ENCODE measurements at regions not wholly inside any gene's neighbourhood (a gene's known extent, or its start where the extent isn't known, plus 50 kb on each side); places are given as distances from the start of the nearest gene placed in this dataset.

- DNase-seq = no peak
These were observed 180.8 kb upstream of the CCDC179 start for GRCh38 chr11:23041001-23041503.

DNA sequence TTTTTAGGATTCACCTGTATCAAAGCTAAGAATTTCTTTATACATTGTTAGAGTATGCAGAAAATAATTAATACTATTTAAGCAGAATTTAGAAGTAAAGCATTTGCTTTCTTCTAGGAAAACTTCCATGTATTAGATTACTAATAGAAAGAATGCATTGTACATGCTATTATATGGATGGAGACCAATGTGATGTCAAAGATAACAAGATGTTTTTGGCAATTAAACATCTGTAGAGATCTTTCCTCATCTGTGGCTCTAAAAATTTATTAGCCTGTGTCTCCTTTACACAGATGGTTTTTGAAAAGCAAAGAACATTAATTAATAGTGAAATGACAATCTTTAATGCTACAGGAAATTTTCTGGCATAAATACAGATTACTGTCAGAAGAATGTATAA lies 198.4 kb upstream of the CCDC179 start:
- no peak for DNase-seq

- no peak for DNase-seq
These were observed 203.0 kb upstream of the CCDC179 start for GRCh38 chr11:23063276-23063675.

GRCh38 chr11:23078289-23078971 lies 218.2 kb upstream of the CCDC179 start:
- peak; percentile 86 for DNase-seq

DNA sequence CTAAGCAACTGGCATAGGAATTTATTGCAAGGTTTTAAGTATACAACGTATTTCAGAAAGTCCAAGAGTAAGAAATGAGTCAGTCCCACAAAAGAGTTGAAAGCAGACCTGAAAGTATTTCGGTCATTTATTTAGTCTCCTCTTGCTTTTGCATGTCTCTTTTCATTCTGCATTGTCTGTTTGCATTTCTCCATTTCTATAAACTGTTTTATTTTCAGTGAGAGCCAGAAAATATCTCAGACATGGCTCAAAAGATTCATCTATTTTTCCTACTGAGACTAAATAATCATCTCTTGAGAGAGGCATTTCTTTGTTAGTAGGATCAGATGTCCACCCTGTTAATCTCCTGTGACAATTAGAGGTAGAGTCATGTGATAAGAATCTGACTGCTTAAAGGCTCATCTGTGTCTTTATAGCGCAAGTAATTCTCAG lies 219.1 kb upstream of the CCDC179 start:
- peak; percentile 74 for DNase-seq

DNA sequence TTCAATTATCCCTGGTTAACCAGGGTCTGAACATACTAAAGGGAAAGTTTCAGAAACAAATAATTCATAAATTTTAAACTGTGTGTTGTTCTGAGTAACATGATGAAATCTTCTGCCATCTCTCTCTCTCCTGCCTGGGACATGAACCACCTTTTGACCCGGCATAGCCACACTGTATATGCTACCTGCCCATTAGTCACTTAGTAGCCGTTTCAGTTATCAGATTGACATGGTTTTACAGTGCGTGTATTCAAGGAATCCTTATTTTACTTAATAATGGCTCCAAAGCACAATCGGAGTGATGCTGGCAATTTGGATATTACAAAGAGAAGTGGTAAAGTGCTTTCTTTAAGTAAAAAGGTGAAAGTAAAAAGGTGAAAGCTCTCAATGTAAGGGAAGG lies 227.1 kb upstream of the CCDC179 start:
- no peak for DNase-seq

DNA sequence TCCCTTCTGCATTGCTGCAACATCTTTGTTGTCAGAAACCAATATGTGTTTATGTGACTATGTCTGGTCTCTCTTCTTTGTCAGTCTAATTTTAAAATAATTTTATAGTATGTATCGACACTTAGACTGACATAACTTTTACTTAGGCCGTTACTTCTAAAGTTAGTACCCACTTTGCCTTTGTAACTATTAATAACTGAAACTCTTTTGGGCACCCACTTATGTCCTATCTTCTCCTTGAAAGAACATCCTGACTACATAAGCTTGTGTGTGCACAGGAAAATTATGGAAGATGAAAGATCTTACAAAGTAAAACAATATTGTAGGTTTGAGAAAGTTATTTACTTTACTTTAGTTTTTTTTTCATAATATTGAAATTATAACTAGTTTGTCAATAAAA lies 230.4 kb upstream of the CCDC179 start:
- DNase-seq = no peak

- DNase-seq = no peak
These were observed 235.4 kb upstream of the CCDC179 start for GRCh38 chr11:23095650-23096189.

- no peak for DNase-seq
These were observed 237.6 kb upstream of the CCDC179 start for GRCh38 chr11:23097891-23098290.

DNA sequence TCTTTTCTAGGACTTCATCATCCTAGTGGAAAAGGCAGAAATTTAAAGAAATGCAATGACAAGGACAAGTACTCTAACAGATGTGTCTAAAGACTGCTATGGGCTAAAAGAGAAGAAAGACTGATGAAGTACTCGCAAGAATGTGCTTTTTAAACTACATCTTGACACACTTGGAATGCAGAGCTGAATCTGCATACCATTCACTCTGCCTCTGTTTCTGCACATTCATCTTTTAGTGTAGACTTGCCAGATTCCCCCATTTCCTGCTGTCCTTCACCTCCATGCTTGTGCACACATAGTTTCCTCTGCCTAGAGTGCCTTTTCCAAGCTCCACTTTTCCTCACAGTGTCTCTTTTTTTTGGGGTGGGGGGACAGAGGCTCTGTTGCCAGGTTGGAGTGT lies 239.0 kb upstream of the CCDC179 start:
- peak; percentile 67 for DNase-seq

GRCh38 chr11:23100726-23101125 lies 240.5 kb upstream of the CCDC179 start:
- DNase-seq = peak; percentile 72

DNA sequence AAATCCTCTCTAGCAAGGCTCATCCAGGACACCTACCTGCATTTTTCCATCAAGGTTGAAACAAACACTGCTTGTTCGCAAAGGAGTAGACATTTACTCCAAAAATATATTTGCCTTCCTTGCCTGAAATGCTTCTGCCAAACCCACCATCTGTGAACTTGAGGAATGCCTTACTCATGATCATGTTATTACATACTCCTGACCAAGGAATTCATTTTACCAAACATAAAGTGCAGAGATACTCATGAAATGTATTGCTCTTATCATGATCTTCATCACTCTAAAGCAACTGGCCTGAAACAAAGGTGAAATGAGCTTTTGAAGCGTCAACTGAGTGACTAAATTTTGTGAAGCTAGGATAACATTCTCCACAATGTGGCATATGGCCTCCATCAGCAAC lies 243.1 kb upstream of the CCDC179 start:
- DNase-seq = peak; percentile 72

DNA sequence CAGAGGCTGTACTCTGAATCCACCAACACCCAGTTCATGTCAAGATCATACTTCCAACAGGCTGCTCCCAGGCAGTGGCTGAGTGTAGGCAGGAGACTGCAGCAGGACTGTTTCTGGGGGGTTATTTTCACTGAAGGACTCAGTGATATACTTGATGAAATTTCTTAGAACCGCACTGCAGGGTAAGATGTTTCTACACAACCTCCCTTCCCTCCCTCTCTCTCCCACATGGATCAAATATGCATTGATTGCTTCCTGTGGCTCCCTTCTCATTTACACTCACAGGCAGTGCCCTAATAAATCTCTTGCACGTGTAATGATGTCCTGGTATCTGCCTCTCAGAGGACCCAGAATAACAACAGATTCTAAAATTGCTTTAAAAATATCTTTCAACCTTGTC lies 251.3 kb upstream of the CCDC179 start:
- DNase-seq = peak; percentile 16

- DNase-seq = no peak
These were observed 252.1 kb upstream of the CCDC179 start for GRCh38 chr11:23112390-23112789.

GRCh38 chr11:23112987-23113886 lies 253.0 kb upstream of the CCDC179 start:
- DNase-seq = peak; percentile 56

GRCh38 chr11:23113887-23114216 lies 253.6 kb upstream of the CCDC179 start:
- no peak for DNase-seq

GRCh38 chr11:23123753-23124152 lies 263.5 kb upstream of the CCDC179 start:
- peak; percentile 49 for DNase-seq

GRCh38 chr11:23124249-23124648 lies 264.0 kb upstream of the CCDC179 start:
- DNase-seq = no peak

DNA sequence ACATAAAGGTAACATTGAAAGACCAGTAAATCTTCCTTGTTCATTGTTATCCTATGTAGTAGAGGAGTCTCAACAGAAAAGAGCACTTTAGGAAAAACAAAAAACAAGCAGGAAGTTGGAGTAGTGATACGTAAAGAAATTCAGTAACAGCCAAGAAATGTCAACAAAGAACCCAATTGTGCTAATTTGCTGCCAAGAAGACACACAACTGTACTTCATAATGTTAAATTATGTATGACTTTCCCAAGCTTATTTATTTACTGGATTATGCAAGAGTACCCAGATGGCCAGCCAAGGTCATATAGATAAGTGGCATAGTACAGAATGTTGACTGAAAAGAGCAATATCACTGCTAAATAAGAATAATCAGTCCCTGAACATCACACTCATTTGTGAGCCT lies 264.7 kb upstream of the CCDC179 start:
- no peak for DNase-seq

DNA sequence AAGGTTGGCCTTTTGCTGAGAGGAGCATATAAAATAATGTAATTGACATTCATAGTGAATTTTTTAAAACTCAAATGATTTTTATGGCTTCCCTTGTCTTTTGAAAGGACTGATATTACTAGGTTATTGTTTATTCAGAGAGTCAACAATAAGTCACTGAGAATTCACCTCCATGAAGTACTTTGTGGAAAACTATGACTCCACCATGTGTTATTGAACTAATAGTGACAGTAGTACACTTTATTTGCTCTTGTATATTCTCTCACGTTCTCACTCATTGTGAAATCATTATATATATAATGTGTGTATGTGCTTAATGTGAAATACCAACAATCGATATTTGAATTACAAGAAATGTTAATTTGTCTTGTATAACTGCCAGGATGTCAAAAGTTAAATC lies 267.4 kb upstream of the CCDC179 start:
- DNase-seq = no peak

GRCh38 chr11:23134627-23135026 lies 274.4 kb upstream of the CCDC179 start:
- no peak for DNase-seq

DNA sequence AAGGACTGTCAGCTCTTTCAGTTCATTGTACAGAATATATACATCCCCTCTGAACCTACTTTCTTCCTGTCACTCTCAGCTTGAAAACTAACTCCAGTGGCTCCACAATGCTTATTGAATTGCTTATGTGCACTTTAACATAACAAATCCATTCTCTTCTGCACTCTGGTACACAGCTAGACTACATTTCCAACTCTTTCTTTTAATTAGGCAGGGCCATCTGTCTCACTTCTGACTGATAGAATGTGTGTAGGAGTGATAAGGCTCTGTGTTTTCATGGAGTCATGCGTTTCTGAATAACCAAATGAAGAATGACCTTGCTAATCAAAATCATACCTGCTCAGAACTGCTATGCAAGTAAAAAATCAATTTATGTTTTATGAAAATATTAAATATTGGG lies 278.5 kb upstream of the CCDC179 start:
- DNase-seq = no peak

DNA sequence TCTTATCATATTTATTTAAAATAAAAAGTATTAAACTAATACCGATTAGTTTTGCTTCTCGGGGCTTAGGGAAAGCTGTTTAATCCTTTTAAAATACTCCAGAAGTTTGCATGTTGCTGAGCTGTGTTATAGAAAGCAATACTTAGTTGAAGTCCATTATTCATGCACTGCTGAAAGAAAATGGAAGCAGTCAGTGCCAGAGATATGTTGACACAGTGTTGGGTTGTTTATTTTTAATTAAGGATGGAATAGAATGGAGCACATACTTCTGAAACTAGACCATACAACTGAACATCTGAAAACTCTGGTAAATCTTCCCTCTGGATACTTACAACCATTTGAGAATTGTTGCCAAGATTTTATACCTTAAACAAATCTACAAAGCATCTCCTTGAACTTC lies 282.7 kb upstream of the CCDC179 start:
- no peak for DNase-seq

DNA sequence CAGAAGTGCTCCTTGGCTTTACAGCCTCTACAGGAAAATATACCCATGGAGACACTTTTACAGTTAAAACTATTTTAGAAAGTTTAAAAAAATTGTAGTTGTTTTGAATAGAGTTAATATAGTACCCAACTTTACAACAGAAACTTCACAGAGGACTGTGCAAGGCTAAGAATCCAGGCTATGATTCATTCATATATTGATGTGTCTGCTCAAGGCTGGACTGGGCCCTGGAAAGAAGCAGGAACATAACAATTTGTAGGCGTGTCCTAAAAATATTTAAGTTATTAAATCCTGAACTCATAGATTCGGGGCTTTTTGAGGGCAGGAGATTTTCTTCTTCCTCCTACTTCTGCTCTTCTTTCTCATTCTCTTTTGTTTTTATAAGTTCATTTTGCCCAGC lies 291.5 kb upstream of the CCDC179 start:
- DNase-seq = peak; percentile 10
